HEK293 (cell line): ENCODE measurements at regions not wholly inside any gene's neighbourhood (a gene's known extent, or its start where the extent isn't known, plus 50 kb on each side); places are given as distances from the start of the nearest gene placed in this dataset.

Source experiments
- CTCF ChIA-PET: fragments of 350-600 bp; formaldehyde crosslinking; extraction: SDS; loops from one replicate; lab custom pipeline; 2021; ENCODE audit warnings: antibody characterized with exemption; lab: Yijun Ruan, JAX
- POLR2A ChIA-PET: fragments of 300-600 bp; formaldehyde crosslinking; extraction: SDS; loops from one replicate; lab custom pipeline; 2020; ENCODE audit warnings: antibody characterized with exemption, inconsistent platforms; lab: Yijun Ruan, JAX
- H3K27ac ChIP-seq: fragments of 200-500 bp; sonication (Bioruptor generic); 2 replicates; pipeline ENCODE4 v1.5.1; 2014; ENCODE audit warnings: low read depth, low read length, control low read depth, inconsistent platforms; ENCODE audit errors: extremely low read depth
- H3K36me3 ChIP-seq, 2 experiments: fragments of 200-500 bp in 1 of 2; sonication (Bioruptor generic) in 1 of 2; 1 replicate in 1 of 2; 2 replicates in 1 of 2; pipeline ENCODE4 v1.5.1; 2014 to 2017; ENCODE audit warnings: inconsistent platforms in 2 of 2, low read length in 2 of 2; ENCODE audit not compliant: control insufficient read depth in 2 of 2, insufficient read depth in 1 of 2
- H3K4me1 ChIP-seq: fragments of 200-500 bp; sonication (Bioruptor generic); 2 replicates; pipeline ENCODE4 v1.5.1; 2014; ENCODE audit warnings: mild to moderate bottlenecking, low read length, inconsistent platforms; ENCODE audit not compliant: control insufficient read depth, insufficient read depth
- H3K4me3 ChIP-seq: 2 replicates; pipeline ENCODE4 v1.5.1; 2011; ENCODE audit warnings: low read depth, mild to moderate bottlenecking, control low read depth, low read length, moderate library complexity
- H3K9me3 ChIP-seq: fragments of 200-500 bp; sonication (Bioruptor generic); 2 replicates; pipeline ENCODE4 v1.5.1; 2014; ENCODE audit warnings: low read depth, low read length, inconsistent platforms; ENCODE audit not compliant: control insufficient read depth, insufficient read depth
- GFI1B ChIP-seq: fragments of 450-650 bp; formaldehyde crosslinking; IDR thresholded peaks from 2 replicates; pipeline ENCODE4 v1.5.1; 2016; ENCODE audit warnings: missing biosample characterization, missing genetic modification characterization
- IKZF3 ChIP-seq: fragments of 450-650 bp; IDR thresholded peaks from 2 replicates; pipeline ENCODE4 v1.5.0; 2018; ENCODE audit warnings: missing biosample characterization, mild to moderate bottlenecking, missing genetic modification characterization, moderate library complexity
- PRDM1 ChIP-seq: fragments of 450-650 bp; formaldehyde crosslinking; IDR thresholded peaks from 2 replicates; pipeline ENCODE4; 2016; ENCODE audit warnings: missing biosample characterization, missing genetic modification characterization
- SCRT2 ChIP-seq: fragments of 450-650 bp; formaldehyde crosslinking; IDR thresholded peaks from 2 replicates; pipeline ENCODE4 v1.5.1; 2016; ENCODE audit warnings: missing biosample characterization, missing genetic modification characterization
- YY2 ChIP-seq: fragments of 450-650 bp; formaldehyde crosslinking; IDR thresholded peaks from 2 replicates; pipeline ENCODE4 v1.5.1; 2016; ENCODE audit warnings: missing biosample characterization, missing genetic modification characterization
- ZBTB1 ChIP-seq: fragments of 450-650 bp; formaldehyde crosslinking; IDR thresholded peaks from 2 replicates; pipeline ENCODE4 v1.5.1; 2016; ENCODE audit warnings: missing biosample characterization, missing genetic modification characterization
- ZBTB7A ChIP-seq: fragments of 450-650 bp; formaldehyde crosslinking; IDR thresholded peaks from 2 replicates; pipeline ENCODE4 v1.5.1; 2016; ENCODE audit warnings: low read depth, missing biosample characterization, missing genetic modification characterization
- ZFP69B ChIP-seq: fragments of 450-650 bp; formaldehyde crosslinking; IDR thresholded peaks from 2 replicates; pipeline ENCODE4 v1.5.1; 2016; ENCODE audit warnings: missing biosample characterization, missing genetic modification characterization
- ZNF10 ChIP-seq: fragments of 450-650 bp; formaldehyde crosslinking; IDR thresholded peaks from 2 replicates; pipeline ENCODE4 v1.5.1; 2017; ENCODE audit warnings: missing biosample characterization, missing genetic modification characterization
- ZNF2 ChIP-seq: fragments of 450-650 bp; formaldehyde crosslinking; IDR thresholded peaks from 2 replicates; pipeline ENCODE4 v1.5.1; 2016; ENCODE audit warnings: missing biosample characterization, missing genetic modification characterization
- ZNF239 ChIP-seq: fragments of 450-650 bp; formaldehyde crosslinking; IDR thresholded peaks from 2 replicates; pipeline ENCODE4 v1.5.1; 2016; ENCODE audit warnings: missing biosample characterization, missing genetic modification characterization
- ZNF292 ChIP-seq: fragments of 450-650 bp; formaldehyde crosslinking; IDR thresholded peaks from 2 replicates; pipeline ENCODE4 v1.5.1; 2016; ENCODE audit warnings: low read depth, missing biosample characterization, missing genetic modification characterization, borderline replicate concordance
- ZNF530 ChIP-seq: fragments of 450-650 bp; formaldehyde crosslinking; IDR thresholded peaks from 2 replicates; pipeline ENCODE4 v1.5.1; 2016; ENCODE audit warnings: low read depth, missing biosample characterization, missing genetic modification characterization
- ZNF621 ChIP-seq: fragments of 450-650 bp; formaldehyde crosslinking; IDR thresholded peaks from 2 replicates; pipeline ENCODE4 v1.5.1; 2017; ENCODE audit warnings: missing biosample characterization, missing genetic modification characterization
- ZNF623 ChIP-seq: fragments of 450-650 bp; formaldehyde crosslinking; IDR thresholded peaks from 2 replicates; pipeline ENCODE4 v1.5.1; 2016; ENCODE audit warnings: missing biosample characterization, missing genetic modification characterization
- ZNF658 ChIP-seq: fragments of 450-650 bp; formaldehyde crosslinking; IDR thresholded peaks from 2 replicates; pipeline ENCODE4; 2016; ENCODE audit warnings: missing biosample characterization, missing genetic modification characterization
- ZNF701 ChIP-seq: fragments of 450-650 bp; formaldehyde crosslinking; IDR thresholded peaks from 2 replicates; pipeline ENCODE4 v1.5.1; 2016; ENCODE audit warnings: missing biosample characterization, missing genetic modification characterization
- ZNF747 ChIP-seq: fragments of 450-650 bp; formaldehyde crosslinking; IDR thresholded peaks from 2 replicates; pipeline ENCODE4 v1.5.1; 2016; ENCODE audit warnings: missing biosample characterization, missing genetic modification characterization
- ZNF776 ChIP-seq: fragments of 450-650 bp; formaldehyde crosslinking; IDR thresholded peaks from 2 replicates; pipeline ENCODE4 v1.5.0; 2017; ENCODE audit warnings: missing biosample characterization, missing genetic modification characterization, borderline replicate concordance
- TF ChIP-seq, protein P1 (sequence below): IDR thresholded peaks from 2 replicates; pipeline ENCODE4 v1.6.1; 2011; ENCODE audit warnings: mild to moderate bottlenecking, low read depth, low read length, borderline replicate concordance
- TF ChIP-seq, protein P2 (sequence below): fragments of 450-650 bp; formaldehyde crosslinking; IDR thresholded peaks from 2 replicates; pipeline ENCODE4 v1.5.1; 2017; ENCODE audit warnings: missing biosample characterization, missing genetic modification characterization
- TF ChIP-seq, protein P3 (sequence below): fragments of 450-650 bp; formaldehyde crosslinking; IDR thresholded peaks from 2 replicates; pipeline ENCODE4 v1.5.1; 2016; ENCODE audit warnings: missing biosample characterization, missing genetic modification characterization
- TF ChIP-seq, protein P4 (sequence below): fragments of 450-650 bp; formaldehyde crosslinking; IDR thresholded peaks from 2 replicates; pipeline ENCODE4 v1.5.1; 2016; ENCODE audit warnings: missing biosample characterization, missing genetic modification characterization

DNA sequence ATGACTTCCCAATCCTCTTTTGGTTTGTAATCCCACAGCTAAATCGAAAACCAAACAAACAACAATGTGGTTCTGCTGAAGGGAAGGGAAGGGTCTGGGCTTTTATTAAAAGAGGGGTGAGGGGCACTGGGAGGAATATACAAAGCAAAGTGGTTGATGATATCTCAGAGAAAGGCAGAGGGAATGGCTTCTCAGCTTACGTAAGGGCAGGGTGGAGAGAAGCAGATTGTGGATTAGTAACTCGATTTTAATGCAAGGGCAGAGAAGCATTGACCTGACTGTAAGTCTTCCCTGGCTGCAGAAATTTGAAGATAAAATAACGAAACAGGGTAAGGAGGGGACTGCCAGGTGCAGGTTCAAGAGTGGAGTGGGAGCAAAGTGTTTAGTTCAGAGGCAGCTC lies 438.2 kb upstream of the LRRC7 start:
- ChIA-PET POLR2A (no interaction called here), CTCF (no interaction called here)
- Histone ChIP-seq H3K27ac (no peak overlapping the region), H3K4me1 (no peaks in the 10 kb centered on the region), H3K36me3 (no peaks in the 10 kb centered on the region), H3K9me3 (no peaks in the 10 kb centered on the region), H3K4me3 (no peak overlapping the region)
- TF ChIP-seq ZNF530 (tag by site-specific recombination) (no peak), IKZF3 (tag by site-specific recombination) (no peak), ZBTB1 (tag by site-specific recombination) (no peak), ZNF623 (tag by site-specific recombination) (no peak), ZNF776 (tag by site-specific recombination) (no peak), ZNF10 (no peak), ZNF747 (tag by site-specific recombination) (no peak), ZBTB7A (tag by site-specific recombination) (no peak), ZNF658 (no peak), ZNF239 (tag by site-specific recombination) (no peak), ZNF2 (tag by site-specific recombination) (no peak), ZNF701 (tag by site-specific recombination) (no peak), ZNF621 (tag by site-specific recombination) (no peak), SCRT2 (tag by site-specific recombination) (no peak), PRDM1 (tag by site-specific recombination) (no peak), GFI1B (tag by site-specific recombination) (no peak)
- TF ChIP-seq, protein P1, sequence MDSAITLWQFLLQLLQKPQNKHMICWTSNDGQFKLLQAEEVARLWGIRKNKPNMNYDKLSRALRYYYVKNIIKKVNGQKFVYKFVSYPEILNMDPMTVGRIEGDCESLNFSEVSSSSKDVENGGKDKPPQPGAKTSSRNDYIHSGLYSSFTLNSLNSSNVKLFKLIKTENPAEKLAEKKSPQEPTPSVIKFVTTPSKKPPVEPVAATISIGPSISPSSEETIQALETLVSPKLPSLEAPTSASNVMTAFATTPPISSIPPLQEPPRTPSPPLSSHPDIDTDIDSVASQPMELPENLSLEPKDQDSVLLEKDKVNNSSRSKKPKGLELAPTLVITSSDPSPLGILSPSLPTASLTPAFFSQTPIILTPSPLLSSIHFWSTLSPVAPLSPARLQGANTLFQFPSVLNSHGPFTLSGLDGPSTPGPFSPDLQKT: no peak
- TF ChIP-seq, protein P2, sequence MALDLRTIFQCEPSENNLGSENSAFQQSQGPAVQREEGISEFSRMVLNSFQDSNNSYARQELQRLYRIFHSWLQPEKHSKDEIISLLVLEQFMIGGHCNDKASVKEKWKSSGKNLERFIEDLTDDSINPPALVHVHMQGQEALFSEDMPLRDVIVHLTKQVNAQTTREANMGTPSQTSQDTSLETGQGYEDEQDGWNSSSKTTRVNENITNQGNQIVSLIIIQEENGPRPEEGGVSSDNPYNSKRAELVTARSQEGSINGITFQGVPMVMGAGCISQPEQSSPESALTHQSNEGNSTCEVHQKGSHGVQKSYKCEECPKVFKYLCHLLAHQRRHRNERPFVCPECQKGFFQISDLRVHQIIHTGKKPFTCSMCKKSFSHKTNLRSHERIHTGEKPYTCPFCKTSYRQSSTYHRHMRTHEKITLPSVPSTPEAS (tag by site-specific recombination): no peak
- TF ChIP-seq, protein P3, sequence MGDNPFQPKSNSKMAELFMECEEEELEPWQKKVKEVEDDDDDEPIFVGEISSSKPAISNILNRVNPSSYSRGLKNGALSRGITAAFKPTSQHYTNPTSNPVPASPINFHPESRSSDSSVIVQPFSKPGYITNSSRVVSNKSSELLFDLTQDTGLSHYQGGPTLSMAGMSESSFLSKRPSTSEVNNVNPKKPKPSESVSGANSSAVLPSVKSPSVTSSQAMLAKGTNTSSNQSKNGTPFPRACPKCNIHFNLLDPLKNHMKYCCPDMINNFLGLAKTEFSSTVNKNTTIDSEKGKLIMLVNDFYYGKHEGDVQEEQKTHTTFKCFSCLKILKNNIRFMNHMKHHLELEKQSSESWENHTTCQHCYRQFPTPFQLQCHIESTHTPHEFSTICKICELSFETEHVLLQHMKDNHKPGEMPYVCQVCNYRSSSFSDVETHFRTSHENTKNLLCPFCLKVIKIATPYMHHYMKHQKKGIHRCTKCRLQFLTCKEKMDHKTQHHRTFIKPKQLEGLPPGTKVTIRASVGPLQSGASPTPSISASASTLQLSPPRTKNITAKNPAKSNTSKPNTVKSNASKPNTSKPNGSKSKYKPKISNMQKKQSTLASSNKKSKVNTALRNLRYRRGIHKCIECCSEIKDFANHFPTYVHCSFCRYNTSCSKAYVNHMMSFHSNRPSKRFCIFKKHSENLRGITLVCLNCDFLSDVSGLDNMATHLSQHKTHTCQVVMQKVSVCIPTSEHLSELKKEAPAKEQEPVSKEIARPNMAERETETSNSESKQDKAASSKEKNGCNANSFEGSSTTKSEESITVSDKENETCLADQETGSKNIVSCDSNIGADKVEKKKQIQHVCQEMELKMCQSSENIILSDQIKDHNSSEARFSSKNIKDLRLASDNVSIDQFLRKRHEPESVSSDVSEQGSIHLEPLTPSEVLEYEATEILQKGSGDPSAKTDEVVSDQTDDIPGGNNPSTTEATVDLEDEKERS (tag by site-specific recombination): no peak
- TF ChIP-seq, all 188 proteins: peak for 0

DNA sequence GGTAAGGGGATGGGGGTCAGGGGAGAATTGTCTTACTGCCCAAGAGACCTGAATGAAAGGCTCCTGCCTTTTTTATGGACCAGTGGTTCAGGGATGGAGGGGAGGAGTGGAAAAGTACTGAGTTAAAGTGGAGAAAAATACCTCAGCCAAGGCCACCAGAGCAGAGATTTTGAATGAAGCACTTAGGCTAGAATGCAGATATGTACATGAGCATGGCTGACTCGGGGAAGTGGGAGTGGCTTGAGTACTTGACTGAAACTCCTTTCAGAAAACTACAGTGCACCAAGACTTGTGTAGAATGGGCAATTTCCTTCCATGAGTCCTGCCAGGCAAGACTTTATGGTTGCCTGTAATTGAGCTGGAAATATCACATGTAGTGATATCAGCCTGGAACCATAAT lies 429.6 kb upstream of the LRRC7 start:
- Histone ChIP-seq H3K36me3 (no peaks in the 10 kb centered on the region), H3K4me3 (no peak overlapping the region), H3K27ac (no peak overlapping the region), H3K4me1 (no peaks in the 10 kb centered on the region), H3K9me3 (no peaks in the 10 kb centered on the region)
- ChIA-PET POLR2A (no interaction called here), CTCF (no interaction called here)
- TF ChIP-seq, protein P4, sequence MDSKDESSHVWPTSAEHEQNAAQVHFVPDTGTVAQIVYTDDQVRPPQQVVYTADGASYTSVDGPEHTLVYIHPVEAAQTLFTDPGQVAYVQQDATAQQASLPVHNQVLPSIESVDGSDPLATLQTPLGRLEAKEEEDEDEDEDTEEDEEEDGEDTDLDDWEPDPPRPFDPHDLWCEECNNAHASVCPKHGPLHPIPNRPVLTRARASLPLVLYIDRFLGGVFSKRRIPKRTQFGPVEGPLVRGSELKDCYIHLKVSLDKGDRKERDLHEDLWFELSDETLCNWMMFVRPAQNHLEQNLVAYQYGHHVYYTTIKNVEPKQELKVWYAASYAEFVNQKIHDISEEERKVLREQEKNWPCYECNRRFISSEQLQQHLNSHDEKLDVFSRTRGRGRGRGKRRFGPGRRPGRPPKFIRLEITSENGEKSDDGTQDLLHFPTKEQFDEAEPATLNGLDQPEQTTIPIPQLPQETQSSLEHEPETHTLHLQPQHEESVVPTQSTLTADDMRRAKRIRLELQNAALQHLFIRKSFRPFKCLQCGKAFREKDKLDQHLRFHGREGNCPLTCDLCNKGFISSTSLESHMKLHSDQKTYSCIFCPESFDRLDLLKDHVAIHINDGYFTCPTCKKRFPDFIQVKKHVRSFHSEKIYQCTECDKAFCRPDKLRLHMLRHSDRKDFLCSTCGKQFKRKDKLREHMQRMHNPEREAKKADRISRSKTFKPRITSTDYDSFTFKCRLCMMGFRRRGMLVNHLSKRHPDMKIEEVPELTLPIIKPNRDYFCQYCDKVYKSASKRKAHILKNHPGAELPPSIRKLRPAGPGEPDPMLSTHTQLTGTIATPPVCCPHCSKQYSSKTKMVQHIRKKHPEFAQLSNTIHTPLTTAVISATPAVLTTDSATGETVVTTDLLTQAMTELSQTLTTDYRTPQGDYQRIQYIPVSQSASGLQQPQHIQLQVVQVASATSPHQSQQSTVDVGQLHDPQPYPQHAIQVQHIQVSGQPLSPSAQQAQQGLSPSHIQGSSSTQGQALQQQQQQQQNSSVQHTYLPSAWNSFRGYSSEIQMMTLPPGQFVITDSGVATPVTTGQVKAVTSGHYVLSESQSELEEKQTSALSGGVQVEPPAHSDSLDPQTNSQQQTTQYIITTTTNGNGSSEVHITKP (tag by site-specific recombination): no peak
- TF ChIP-seq YY2 (tag by site-specific recombination) (no peak), ZNF292 (no peak), ZFP69B (no peak)
